ENCODE measurements at regions not wholly inside any gene's neighbourhood (a gene's known extent, or its start where the extent isn't known, plus 50 kb on each side); places are given as distances from the start of the nearest gene placed in this dataset.
A peak's percentile ranks its signal among the peaks of the same experiment; 100 is the strongest.
"Not testable (repeated sequence)": the region's sequence is repeated elsewhere in the genome, so short reads cannot be mapped to it uniquely, and the experiment has no call there.

DNA sequence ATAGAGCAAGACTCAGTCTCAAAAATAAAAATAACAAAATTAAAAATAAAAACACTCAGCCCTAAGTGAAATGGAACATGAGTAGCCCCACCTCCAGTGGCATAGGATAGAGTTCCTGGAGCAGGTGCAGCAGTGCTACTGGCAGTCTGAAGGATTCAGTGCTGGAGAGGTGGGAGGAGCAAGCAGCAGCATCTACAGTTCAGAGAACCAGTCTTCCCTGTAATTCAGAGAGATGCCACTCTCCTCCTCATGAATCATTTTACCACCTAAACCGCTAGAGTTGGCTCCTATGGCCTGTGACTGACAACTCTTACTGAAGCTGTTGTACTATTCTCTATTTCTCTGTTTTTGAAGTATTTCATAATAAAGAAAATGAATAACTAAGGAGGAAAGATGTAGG, 56.0 kb upstream of the SMURF2 start:
- H3K4me2 ChIP-seq (ENCODE audit: low read length, poor library complexity, severe bottlenecking): no peak overlapping the region
- no peak overlapping the region for H2BK15ac ChIP-seq (ENCODE audit: low read depth, poor library complexity, severe bottlenecking)
- WGBS: no CpG with 5 or more reads among the region's 1 CpG
- peak overlapping the region in 1 of 2 experiments; percentile 84 for H2BK12ac ChIP-seq (ENCODE audit: low read length in 2 of 2)
- no peak overlapping the region for H3K23ac ChIP-seq (ENCODE audit: low read length in 2 of 2)
- no peak overlapping the region for H2BK5ac ChIP-seq (ENCODE audit: low read depth, low read length, poor library complexity, severe bottlenecking)
- no peak for DNase-seq
- no peaks in the 10 kb centered on the region for H3K9me3 ChIP-seq (ENCODE audit: control insufficient read depth, low read length)
- H3K18ac ChIP-seq (ENCODE audit: low read depth in 1 of 2, low read length in 2 of 2): peak overlapping the region in 1 of 2 experiments; percentile 52
- no peaks in the 10 kb centered on the region for H3K27me3 ChIP-seq (ENCODE audit: control insufficient read depth in 1 of 2, insufficient read depth in 1 of 2, low read length in 2 of 2)
- no peak overlapping the region for H4K91ac ChIP-seq (ENCODE audit: low read length)
- no peak overlapping the region for H3K9ac ChIP-seq (ENCODE audit: low read length)
- H3K4me1 ChIP-seq (ENCODE audit: control insufficient read depth, insufficient read depth, low read depth, low read length): peaks cover 5% of the 10 kb centered on the region
- no peak overlapping the region for H2BK120ac ChIP-seq (ENCODE audit: low read depth, low read length)
- H3K27ac ChIP-seq (ENCODE audit: low read length, poor library complexity, severe bottlenecking): no peak overlapping the region
- H4K8ac ChIP-seq (ENCODE audit: low read length): no peak overlapping the region
- no peak overlapping the region for H3K4me3 ChIP-seq (ENCODE audit: insufficient read depth in 1 of 2, low read depth in 1 of 2, low read length in 2 of 2)
- no peaks in the 10 kb centered on the region for H3K79me1 ChIP-seq (replicated peaks; ENCODE audit: low read length, poor library complexity, severe bottlenecking)
- H3K4ac ChIP-seq (ENCODE audit: low read depth in 1 of 2, low read length in 2 of 2): no peak overlapping the region
- H2AK5ac ChIP-seq (ENCODE audit: low read length, severe bottlenecking): no peak overlapping the region
- H2AFZ ChIP-seq (ENCODE audit: low read depth, low read length): no peak overlapping the region
- no peaks in the 10 kb centered on the region for H3K36me3 ChIP-seq (ENCODE audit: control insufficient read depth in 1 of 2, insufficient read depth in 2 of 2, low read depth in 1 of 2, low read length in 2 of 2)
- no peak overlapping the region for H3K14ac ChIP-seq (ENCODE audit: low read length in 2 of 2)

DNA sequence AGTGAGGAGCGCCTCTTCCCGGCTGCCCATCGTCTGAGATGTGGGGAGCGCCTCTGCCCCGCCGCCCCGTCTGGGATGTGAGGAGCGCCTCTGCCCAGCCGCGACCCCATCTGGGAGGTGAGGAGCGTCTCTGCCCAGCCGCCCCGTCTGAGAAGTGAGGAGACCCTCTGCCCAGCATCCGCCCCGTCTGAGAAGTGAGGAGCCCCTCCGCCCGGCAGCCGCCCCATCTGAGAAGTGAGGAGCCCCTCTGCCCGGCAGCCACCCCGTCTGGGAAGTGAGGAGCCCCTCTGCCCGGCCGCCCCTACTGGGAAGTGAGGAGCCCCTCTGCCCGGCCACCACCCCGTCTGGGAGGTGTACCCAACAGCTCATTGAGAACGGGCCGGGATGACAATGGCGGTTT, 54.4 kb upstream of the SMURF2 start:
- not testable (repeated sequence) for H4K8ac ChIP-seq (ENCODE audit: low read length); H3K36me3 ChIP-seq (ENCODE audit: control insufficient read depth in 1 of 2, insufficient read depth in 2 of 2, low read depth in 1 of 2, low read length in 2 of 2); H3K4me3 ChIP-seq (ENCODE audit: insufficient read depth in 1 of 2, low read depth in 1 of 2, low read length in 2 of 2); H2BK15ac ChIP-seq (ENCODE audit: low read depth, poor library complexity, severe bottlenecking); H4K91ac ChIP-seq (ENCODE audit: low read length); H3K79me1 ChIP-seq (replicated peaks; ENCODE audit: low read length, poor library complexity, severe bottlenecking); H3K4ac ChIP-seq (ENCODE audit: low read depth in 1 of 2, low read length in 2 of 2); H3K14ac ChIP-seq (ENCODE audit: low read length in 2 of 2); H3K27ac ChIP-seq (ENCODE audit: low read length, poor library complexity, severe bottlenecking); H3K18ac ChIP-seq (ENCODE audit: low read depth in 1 of 2, low read length in 2 of 2); H2BK120ac ChIP-seq (ENCODE audit: low read depth, low read length); H2BK5ac ChIP-seq (ENCODE audit: low read depth, low read length, poor library complexity, severe bottlenecking); H3K9me3 ChIP-seq (ENCODE audit: control insufficient read depth, low read length); H3K4me2 ChIP-seq (ENCODE audit: low read length, poor library complexity, severe bottlenecking); H2AK5ac ChIP-seq (ENCODE audit: low read length, severe bottlenecking); H2AFZ ChIP-seq (ENCODE audit: low read depth, low read length); H3K9ac ChIP-seq (ENCODE audit: low read length); DNase-seq; H3K27me3 ChIP-seq (ENCODE audit: control insufficient read depth in 1 of 2, insufficient read depth in 1 of 2, low read length in 2 of 2); H3K23ac ChIP-seq (ENCODE audit: low read length in 2 of 2); H2BK12ac ChIP-seq (ENCODE audit: low read length in 2 of 2)
- peaks cover 10% of the 10 kb centered on the region for H3K4me1 ChIP-seq (ENCODE audit: control insufficient read depth, insufficient read depth, low read depth, low read length)
- 100% methylated on average over 6 of the region's 27 CpGs for WGBS

DNA sequence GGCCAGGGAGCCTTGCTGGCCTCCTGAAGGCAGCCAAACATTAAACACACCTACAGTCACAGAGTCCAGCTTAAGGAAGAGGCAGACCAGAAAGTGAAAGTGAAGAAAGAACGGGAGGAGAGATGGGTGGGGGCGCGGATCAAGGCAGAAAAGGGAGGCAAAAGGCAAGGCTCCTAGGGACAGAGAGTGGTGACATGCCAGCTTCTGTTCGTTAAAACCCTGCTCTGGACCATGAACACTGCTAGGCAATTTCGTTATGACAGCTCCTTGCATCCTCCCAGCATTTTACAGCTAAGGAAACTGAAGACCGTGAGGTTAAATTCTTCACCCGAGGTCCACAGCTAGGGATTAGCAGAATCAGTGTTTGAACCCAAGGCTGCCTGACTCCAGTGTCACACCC, 51.7 kb upstream of the SMURF2 start:
- H3K18ac ChIP-seq (ENCODE audit: low read depth in 1 of 2, low read length in 2 of 2): peak overlapping the region; percentile 48 to 78
- H3K4me2 ChIP-seq (ENCODE audit: low read length, poor library complexity, severe bottlenecking); H2AK5ac ChIP-seq (ENCODE audit: low read length, severe bottlenecking); H2AFZ ChIP-seq (ENCODE audit: low read depth, low read length); H3K36me3 ChIP-seq (ENCODE audit: control insufficient read depth in 1 of 2, insufficient read depth in 2 of 2, low read depth in 1 of 2, low read length in 2 of 2); H2BK5ac ChIP-seq (ENCODE audit: low read depth, low read length, poor library complexity, severe bottlenecking); H3K23ac ChIP-seq (ENCODE audit: low read length in 2 of 2); H2BK15ac ChIP-seq (ENCODE audit: low read depth, poor library complexity, severe bottlenecking); H3K9me3 ChIP-seq (ENCODE audit: control insufficient read depth, low read length); H3K27me3 ChIP-seq (ENCODE audit: control insufficient read depth in 1 of 2, insufficient read depth in 1 of 2, low read length in 2 of 2); H3K27ac ChIP-seq (ENCODE audit: low read length, poor library complexity, severe bottlenecking); H3K79me1 ChIP-seq (replicated peaks; ENCODE audit: low read length, poor library complexity, severe bottlenecking): not testable (repeated sequence)
- peak overlapping the region; percentile 1 to 92 for H2BK12ac ChIP-seq (ENCODE audit: low read length in 2 of 2)
- peak overlapping the region; percentile 86 for H3K9ac ChIP-seq (ENCODE audit: low read length)
- peak overlapping the region; percentile 57 for H4K91ac ChIP-seq (ENCODE audit: low read length)
- peak overlapping the region; percentile 19 for H2BK120ac ChIP-seq (ENCODE audit: low read depth, low read length)
- H3K14ac ChIP-seq (ENCODE audit: low read length in 2 of 2): peak overlapping the region in 1 of 2 experiments; percentile 55
- H4K8ac ChIP-seq (ENCODE audit: low read length): peak overlapping the region; percentile 10
- WGBS: 80% methylated on average over 7 of the region's 7 CpGs
- H3K4me1 ChIP-seq (ENCODE audit: control insufficient read depth, insufficient read depth, low read depth, low read length): peaks cover 17% of the 10 kb centered on the region
- H3K4ac ChIP-seq (ENCODE audit: low read depth in 1 of 2, low read length in 2 of 2): peak overlapping the region; percentile 9 to 86
- DNase-seq: peak; percentile 45
- peak overlapping the region in 1 of 2 experiments; percentile 78 for H3K4me3 ChIP-seq (ENCODE audit: insufficient read depth in 1 of 2, low read depth in 1 of 2, low read length in 2 of 2)

DNA sequence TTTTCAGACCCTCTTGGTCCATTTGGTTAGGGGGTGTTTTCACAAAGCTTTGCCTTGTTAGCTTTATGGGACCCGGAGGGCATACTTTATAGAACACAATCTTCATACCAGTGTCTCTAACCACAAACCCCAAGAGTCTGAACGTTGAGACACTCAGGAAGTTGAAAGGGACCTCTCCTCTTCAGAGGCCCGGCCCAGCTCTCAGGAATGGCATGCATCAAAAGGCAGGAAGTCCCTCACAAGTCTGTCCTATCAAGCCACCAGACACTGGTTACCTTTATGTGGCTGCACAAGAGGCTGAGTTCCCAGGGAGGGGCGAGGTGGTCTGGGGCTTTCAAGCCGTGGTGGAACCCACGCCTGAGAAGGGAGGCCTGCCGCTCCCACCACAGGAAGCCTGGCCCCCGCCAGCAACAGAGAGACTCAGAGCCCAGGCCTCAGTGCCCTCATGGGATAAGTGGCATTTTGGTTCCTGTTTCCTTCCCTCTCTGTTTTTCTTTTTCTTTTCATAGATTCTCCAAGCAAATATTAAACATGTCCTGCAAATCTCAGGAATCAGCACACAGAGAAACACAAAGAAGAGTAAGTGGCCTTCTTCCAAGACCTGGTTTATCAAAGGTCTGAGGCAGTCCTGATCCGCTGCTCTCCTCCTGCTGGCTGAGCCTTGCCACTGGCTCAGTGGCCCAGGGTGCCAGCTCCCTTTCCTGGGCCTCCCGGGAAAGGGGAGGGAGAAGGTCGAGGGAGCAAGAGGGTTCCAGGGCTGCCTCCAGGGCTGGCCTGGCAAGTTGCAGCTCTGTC, 50.6 kb upstream of the SMURF2 start:
- H3K79me1 ChIP-seq (replicated peaks; ENCODE audit: low read length, poor library complexity, severe bottlenecking); H3K23ac ChIP-seq (ENCODE audit: low read length in 2 of 2); H3K4me3 ChIP-seq (ENCODE audit: insufficient read depth in 1 of 2, low read depth in 1 of 2, low read length in 2 of 2); H3K9ac ChIP-seq (ENCODE audit: low read length); H3K36me3 ChIP-seq (ENCODE audit: control insufficient read depth in 1 of 2, insufficient read depth in 2 of 2, low read depth in 1 of 2, low read length in 2 of 2); H2BK5ac ChIP-seq (ENCODE audit: low read depth, low read length, poor library complexity, severe bottlenecking); H3K9me3 ChIP-seq (ENCODE audit: control insufficient read depth, low read length); H2AFZ ChIP-seq (ENCODE audit: low read depth, low read length); H3K4me2 ChIP-seq (ENCODE audit: low read length, poor library complexity, severe bottlenecking); H3K27me3 ChIP-seq (ENCODE audit: control insufficient read depth in 1 of 2, insufficient read depth in 1 of 2, low read length in 2 of 2): not testable (repeated sequence)
- Histone ChIP-seq H2BK12ac (ENCODE audit: low read length in 2 of 2) (peak overlapping the region; percentile 6 to 99), H3K4me1 (ENCODE audit: control insufficient read depth, insufficient read depth, low read depth, low read length) (peaks cover 19% of the 10 kb centered on the region), H3K4ac (ENCODE audit: low read depth in 1 of 2, low read length in 2 of 2) (peak overlapping the region; percentile 75 to 90), H3K27ac (ENCODE audit: low read length, poor library complexity, severe bottlenecking) (peak overlapping the region; percentile 39), H4K91ac (ENCODE audit: low read length) (peak overlapping the region; percentile 90), H4K8ac (ENCODE audit: low read length) (peak overlapping the region; percentile 94), H3K14ac (ENCODE audit: low read length in 2 of 2) (peak overlapping the region in 1 of 2 experiments; percentile 41), H3K18ac (ENCODE audit: low read depth in 1 of 2, low read length in 2 of 2) (peak overlapping the region; percentile 95 to 97), H2BK15ac (ENCODE audit: low read depth, poor library complexity, severe bottlenecking) (peak overlapping the region; percentile 77), H2AK5ac (ENCODE audit: low read length, severe bottlenecking) (peak overlapping the region; percentile 32), H2BK120ac (ENCODE audit: low read depth, low read length) (peak overlapping the region; percentile 65)
- DNase-seq: peak; percentile 69
- WGBS: 29% methylated on average over 8 of the region's 11 CpGs
